Endothelial cell of umbilical vein (primary cell): ENCODE measurements at regions not wholly inside any gene's neighbourhood (a gene's known extent, or its start where the extent isn't known, plus 50 kb on each side); places are given as distances from the start of the nearest gene placed in this dataset.

ENCODE experiments used
- EZH2 ChIP-seq: IDR thresholded peaks from 2 replicates; pipeline ENCODE4 v1.6.1; 2012; ENCODE audit warnings: borderline replicate concordance, low read depth, mild to moderate bottlenecking, moderate library complexity, low read length, inconsistent platforms; ENCODE audit not compliant: severe bottlenecking
- MAX ChIP-seq: IDR thresholded peaks from 2 replicates; pipeline ENCODE4 v1.6.1; 2011; ENCODE audit not compliant: insufficient read depth, insufficient read length
- POLR2A ChIP-seq: IDR thresholded peaks from 2 replicates; pipeline ENCODE4 v1.6.1; 2012; ENCODE audit warnings: low read depth, mild to moderate bottlenecking, control low read depth, low read length
- POLR2AphosphoS5 ChIP-seq: IDR thresholded peaks from 2 replicates; pipeline ENCODE4 v1.6.1; 2012; ENCODE audit warnings: low read depth, mild to moderate bottlenecking, control low read depth, low read length, moderate library complexity; ENCODE audit not compliant: insufficient read depth
- TF ChIP-seq, protein P1 (sequence below), 2 donors: IDR thresholded peaks; 1 replicate in 1 of 2; 2 replicates in 1 of 2; pipeline ENCODE4 v1.5.1; 2011; ENCODE audit warnings: low read length in 2 of 2, mild to moderate bottlenecking in 2 of 2, moderate library complexity in 2 of 2, control low read depth in 1 of 2, inconsistent platforms in 1 of 2, low read depth in 1 of 2; ENCODE audit not compliant: insufficient read depth in 1 of 2; ENCODE audit errors: extremely low read depth in 1 of 2

- TF ChIP-seq, protein P1, sequence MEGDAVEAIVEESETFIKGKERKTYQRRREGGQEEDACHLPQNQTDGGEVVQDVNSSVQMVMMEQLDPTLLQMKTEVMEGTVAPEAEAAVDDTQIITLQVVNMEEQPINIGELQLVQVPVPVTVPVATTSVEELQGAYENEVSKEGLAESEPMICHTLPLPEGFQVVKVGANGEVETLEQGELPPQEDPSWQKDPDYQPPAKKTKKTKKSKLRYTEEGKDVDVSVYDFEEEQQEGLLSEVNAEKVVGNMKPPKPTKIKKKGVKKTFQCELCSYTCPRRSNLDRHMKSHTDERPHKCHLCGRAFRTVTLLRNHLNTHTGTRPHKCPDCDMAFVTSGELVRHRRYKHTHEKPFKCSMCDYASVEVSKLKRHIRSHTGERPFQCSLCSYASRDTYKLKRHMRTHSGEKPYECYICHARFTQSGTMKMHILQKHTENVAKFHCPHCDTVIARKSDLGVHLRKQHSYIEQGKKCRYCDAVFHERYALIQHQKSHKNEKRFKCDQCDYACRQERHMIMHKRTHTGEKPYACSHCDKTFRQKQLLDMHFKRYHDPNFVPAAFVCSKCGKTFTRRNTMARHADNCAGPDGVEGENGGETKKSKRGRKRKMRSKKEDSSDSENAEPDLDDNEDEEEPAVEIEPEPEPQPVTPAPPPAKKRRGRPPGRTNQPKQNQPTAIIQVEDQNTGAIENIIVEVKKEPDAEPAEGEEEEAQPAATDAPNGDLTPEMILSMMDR (IDR thresholded peaks at IDR 0.05; ENCODE audit: extremely low read depth in 1 of 2, insufficient read depth in 1 of 2, low read depth in 1 of 2, low read length in 2 of 2) = no peak
- TF ChIP-seq EZH2 (no peak), MAX (no peak), POLR2AphosphoS5 (no peak), POLR2A (no peak)
Observed at GRCh38 chr10:20970708-20971107, 73.6 kb upstream of the NEBL start.
